ENCODE measurements at regions not wholly inside any gene's neighbourhood (a gene's known extent, or its start where the extent isn't known, plus 50 kb on each side); places are given as distances from the start of the nearest gene placed in this dataset.
"Not testable (repeated sequence)": the region's sequence is repeated elsewhere in the genome, so short reads cannot be mapped to it uniquely, and the experiment has no call there.

DNA sequence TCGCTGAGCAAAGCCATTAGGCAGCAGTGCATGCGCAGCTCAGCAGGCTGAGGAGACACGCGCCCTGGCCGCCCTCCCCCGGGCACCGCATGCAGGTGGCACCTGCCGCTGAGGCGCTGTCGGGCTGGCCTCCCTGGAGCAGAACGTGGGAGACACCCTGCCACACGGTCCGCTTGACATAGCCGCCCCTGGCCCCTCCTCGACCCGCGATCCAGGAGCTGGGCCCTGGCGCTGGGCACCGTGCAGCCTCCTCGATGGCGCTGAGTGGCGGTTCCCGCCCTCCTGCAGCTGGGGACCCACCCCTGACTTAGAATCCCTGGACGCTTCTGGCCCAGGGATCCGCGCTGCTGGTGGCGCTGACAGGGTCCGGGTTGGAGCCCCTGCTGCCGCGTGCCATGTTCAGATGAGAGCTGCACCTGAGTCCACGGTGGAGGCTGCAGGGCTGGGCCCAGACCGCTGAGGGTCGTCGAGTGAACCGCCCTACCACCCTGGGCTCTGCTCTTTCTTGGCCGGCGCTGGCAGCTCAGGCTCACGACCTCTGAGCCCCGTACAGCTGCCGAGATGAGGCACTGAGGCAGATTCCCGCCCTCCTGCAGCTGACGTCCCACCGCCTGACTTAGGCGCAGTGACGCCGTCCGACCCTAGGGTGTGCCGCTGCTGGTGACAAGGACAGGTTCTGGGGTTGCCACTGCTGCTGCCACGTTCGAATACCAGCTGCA lies 116.8 kb downstream of the OR13A1 start:
- peak; percentile 31 for DNase-seq

DNA sequence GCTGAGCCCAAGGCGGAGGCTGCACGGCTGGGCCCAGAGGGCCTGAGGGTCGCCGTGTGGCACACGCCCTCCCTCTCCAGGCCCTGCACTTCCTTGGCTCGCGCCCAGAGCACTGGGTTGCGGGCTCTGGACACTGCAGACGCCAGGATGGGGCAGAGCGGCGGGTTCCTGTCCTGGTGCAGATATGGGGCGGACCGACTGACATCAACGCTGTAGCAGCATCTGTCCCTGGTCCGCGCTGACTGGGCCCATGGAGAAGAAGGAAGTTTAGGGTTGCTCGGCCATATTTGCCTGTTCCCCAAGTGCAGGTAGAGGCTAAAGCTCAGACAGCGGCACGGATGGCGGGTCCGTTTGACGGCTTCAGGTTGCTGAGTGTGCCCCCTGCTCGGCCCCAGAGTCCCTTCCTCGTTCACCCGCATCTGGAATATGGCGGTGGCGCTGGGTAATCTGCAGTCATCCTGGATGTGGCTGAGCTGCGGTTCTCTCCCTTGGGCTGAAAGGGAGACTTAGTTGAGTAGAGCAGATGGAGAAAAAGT lies 116.1 kb downstream of the OR13A1 start:
- DNase-seq = no peak

DNA sequence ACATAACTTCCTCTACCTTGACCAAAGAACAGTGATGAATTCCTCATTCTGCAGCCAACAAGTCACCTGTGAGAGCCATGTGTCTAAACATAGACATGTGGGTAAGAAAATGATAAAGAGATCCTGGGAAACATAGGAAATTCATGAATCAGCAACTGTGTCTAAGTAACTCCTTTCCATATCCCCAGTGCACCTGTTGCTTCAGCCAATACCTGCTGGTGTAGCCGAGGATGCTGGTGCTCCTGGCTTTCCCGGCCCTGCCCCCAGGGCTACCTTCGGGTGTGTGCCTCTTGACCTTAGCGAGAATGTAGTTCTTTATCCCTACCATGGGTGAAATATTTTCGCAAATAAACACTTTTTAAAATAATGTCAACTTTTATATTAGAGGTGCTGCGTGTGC lies 114.1 kb downstream of the OR13A1 start:
- no peak for DNase-seq

DNA sequence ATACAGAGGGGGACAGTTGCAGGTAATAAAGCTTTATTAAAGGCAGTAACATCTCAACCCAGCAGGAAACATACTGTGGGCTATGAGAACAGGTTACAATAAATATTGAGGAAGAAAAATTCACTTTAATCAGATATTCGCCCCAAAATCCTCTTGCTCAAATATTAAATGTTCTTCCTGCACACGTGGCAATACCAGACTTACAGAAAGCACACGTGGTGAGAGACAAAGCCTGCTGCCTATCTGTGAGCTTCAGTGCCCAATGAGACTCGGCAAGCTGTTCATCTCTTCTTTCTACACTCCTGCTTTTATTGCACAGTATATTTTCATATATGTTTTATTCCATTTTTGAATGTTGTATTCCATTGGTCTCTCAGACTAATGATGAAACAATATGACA lies 113.2 kb downstream of the OR13A1 start:
- no peak for DNase-seq

DNA sequence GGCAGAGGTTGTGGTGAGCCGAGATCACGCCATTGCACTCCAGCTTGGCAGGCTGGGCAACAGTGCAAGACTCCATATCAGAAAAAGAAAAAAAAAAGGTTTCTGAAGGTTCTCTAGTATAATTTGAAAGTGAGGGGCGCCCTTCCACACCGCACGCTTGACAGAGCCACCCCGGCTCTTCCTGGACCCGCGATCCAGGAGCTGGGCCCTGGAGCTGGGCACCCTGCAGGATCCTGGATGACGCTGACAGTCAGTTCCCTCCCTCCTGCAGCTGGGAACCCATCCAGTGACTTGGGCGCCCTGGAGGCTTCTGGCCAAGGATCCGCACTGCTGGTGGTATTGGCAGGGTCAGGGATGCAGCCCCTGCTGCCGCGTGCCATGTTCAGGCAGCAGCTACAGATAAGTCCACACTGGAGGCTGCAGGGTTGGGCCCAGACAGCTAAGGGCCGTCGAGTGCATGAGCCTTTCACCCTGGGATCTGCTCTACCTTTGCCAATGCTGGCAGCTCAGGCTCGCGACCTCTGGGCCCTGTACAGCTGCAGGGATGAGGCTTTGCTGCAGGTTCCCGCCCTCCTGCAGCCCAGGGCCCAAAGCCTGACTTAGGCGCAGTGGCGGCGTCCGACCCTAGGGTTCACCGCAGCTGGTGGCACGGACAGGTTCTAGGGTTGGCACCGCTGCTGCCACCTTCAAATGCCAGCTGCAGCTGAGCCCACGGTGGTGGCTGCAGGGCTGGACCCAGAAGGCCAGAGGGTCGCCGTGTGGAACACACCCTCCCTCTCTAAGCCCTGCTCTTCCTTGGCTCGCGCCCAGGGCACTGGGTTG lies 110.2 kb downstream of the OR13A1 start:
- no peak for DNase-seq

DNA sequence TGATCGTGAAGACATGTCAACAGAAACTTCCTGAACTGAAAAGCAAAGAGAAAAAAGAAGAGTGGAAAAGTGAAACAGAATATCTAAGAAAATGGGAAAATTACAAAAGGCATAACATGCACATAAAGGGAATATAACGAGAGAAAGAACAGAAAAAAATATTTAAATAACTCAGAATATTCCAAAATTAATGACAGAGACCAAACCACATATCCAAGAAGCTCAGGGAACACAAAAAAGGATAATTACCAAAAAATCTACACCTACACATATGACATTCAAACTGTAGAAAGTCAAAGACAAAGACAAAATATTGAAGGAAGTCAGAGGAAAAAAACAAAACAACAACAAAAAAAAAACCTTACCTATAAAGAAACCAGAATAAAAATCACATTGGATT lies 105.5 kb downstream of the OR13A1 start:
- DNase-seq = no peak

DNA sequence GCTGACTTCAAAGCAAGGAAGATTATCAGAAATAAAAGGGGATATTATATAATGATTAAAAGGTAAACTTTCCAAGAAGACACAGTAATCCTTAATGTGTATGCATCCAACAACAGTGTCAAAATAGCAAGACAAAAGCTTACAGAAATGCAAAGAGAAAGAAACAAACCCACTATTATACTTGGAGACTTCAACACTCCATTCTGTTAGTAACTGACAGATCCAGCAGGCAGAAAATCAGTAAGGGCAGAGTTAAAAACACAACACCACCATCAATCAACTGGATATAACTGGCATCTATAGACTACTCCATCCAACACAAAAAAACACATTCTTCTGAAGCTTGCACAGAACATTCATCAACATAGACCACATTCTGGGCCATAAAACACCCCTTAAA lies 103.8 kb downstream of the OR13A1 start:
- DNase-seq = no peak

DNA sequence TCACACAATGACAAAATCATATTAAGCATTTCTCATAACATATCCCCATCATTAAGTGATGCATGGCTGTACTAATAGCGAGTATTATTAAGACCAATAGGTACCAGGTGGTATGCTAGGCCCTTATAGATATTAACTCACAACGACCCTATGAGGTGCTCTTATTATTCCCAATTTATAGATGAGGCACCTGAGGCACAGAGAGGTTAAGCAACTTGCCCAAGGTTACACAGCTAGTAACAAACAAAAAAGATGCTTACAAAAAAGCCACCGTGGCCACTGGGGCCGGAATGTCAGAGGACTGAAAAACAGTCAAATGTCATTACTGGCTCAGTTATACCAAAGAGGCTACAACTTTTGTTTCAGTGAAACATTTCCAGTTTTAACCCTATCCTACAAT lies 96.0 kb downstream of the OR13A1 start:
- no peak for DNase-seq

DNA sequence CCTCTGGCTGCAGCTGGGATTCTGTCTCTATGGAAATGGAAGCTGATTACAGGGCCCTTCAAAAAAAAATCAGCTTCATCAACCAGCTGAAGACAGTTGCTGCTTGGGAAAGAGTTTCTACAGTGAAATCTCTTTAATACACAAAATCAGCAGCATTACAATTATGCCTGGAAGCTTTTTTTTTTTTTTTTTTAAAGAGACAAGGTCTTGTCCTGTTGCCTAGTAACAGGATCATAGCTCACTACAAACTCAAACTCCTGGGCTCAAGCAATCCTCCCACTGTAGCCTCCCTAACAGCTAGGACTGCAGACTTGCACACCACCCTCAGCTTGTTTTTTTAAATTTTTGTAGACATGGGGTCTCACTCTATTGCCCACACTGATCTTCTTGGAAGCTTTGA lies 94.5 kb downstream of the OR13A1 start:
- DNase-seq = no peak

DNA sequence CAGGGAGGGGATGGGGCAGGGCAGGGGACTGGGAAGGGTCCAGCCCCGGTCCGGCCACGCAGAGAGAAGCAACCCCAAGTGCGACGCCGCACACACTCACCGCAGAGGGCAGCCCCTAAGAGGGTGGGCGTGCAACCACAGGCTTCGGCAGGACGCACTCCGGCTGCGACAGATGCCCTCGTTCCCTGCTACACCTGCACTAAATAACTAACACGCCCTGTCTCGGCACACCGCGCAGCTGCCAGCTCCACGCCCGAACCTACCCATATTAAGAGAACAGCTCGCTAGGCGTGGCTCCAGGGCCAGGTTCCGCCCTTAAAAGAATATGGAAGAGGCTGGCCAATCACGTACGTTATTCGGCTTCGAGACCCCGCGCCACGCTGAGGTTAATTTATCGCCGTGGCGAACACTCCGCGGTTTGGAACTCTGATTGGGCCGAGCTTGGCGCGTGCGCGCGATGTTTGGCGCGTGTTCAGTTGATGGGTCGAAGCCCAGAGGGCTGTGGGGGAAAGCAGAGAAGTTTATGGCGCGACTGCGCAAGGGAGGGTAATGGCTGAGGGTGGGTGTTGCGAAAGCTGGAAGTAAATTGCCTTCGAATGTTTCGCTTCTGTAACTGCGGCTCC lies 91.1 kb downstream of the OR13A1 start:
- DNase-seq = no peak

DNA sequence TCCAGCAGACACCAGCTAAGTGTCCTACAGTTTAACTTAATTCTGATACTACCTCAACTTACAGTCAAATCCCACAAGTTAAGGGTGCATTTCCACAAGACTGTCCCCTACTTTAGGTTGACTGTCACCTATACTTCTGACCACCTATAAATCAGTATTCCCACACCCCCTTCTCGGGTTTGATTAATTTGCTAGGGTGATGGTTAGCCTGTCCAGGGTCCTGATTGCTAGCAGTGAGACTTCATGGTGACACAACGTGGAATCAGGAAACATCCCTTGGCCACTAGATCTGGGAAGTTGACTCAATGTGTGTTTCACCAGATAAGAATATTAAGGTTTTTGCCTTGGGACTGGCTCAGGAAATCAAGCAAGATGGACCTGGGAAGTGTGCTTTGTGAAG lies 88.4 kb downstream of the OR13A1 start:
- DNase-seq = no peak

DNA sequence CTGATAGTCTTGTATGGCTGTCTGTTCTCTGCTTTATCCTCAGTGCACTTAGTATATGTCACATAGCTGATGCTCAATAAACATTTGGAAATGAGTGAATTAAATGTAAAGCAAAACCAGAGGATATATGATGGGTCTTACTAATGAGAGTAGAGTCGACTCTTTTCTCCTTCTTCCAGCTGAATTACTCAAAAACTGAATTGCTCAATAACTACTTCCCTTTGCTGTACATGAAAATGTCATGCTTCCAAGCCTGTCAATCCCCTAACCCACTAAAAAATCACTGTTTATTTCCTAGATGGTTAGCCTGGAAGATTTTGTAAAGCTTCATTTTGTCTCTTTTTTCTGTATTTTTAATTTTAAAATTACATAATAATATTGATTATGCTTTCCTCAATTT lies 88.0 kb downstream of the OR13A1 start:
- DNase-seq = no peak

DNA sequence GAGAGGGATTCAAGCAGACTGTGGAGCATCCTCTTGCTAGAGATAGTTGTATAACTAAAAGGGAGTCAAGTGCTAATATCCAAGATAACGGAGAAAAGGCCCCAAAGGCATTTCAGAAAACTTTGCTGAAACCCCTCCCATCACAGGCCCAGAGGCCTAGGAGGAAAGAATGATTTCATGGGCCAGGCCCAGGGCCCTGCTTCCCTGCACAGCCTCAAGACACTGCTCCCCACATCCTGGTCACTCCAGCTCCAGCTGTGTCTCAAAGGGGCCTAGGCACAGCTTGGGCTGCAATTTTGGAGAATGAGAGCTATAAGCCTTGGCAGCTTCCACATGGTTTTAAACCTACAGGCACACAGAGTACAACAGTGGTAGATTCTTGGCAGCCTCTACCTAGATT lies 85.6 kb downstream of the OR13A1 start:
- DNase-seq = no peak

DNA sequence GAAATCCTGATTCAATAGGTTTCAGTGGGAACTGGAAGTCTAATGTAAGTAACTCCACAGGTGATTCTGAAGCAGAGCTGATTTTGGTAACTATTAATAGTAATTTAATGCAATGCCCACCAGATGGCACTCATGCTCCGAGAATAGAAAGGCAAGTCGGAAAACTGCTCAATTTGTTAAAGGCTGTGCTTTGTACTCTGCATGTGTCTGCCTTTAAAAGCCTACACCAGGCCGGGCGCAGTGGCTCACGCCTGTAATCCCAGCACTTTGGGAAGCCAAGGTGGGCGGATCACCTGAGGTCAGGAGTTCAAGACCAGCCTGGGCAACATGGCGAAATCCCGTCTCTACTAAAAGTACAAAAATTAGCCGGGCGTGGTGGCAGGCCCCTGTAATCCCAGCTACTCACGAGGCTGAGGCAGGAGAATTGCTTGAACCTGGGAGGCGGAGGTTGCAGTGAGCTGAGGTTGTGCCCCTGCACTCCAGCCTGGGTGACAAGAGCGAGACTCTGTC lies 80.1 kb downstream of the OR13A1 start:
- peak; percentile 31 for DNase-seq

DNA sequence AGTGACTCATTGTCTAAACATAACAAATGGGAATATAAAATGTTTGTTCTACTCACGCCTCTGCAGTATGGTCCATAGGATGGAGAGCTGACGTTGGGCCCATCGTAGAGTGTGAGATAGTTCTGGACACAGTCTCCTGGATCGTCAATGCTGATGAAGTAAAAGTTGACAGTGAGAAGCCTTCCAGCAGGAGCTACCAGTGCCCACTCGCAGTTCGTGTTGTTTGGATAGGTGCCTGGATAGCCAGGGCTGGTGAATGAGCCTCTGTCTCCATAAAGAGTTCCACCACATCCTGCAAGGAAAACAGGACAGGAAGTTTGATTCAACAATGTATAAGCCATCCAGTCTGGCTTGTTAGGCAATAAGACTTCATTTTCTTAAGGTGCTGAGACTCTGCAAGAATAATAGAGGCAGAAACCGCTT lies 79.6 kb downstream of the OR13A1 start:
- no peak for DNase-seq

DNA sequence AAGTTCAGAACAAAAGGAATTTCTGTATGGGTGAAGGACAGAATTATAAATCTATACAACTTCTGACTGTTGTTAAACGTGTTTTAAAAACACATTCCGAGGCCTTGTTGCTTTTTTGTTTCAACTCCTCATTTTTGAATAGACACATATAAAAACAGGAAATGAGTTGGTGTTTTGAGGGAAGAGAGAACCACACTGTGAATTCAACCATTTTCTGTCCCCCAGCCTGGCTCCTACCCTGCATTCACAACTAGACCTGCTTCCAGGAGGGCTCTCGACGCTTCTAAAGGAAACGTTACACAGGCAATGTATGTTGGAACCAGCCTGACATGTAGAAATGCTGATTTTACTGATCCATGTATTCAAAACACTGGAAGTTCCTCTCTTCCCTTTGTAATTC lies 76.5 kb downstream of the OR13A1 start:
- DNase-seq = no peak

DNA sequence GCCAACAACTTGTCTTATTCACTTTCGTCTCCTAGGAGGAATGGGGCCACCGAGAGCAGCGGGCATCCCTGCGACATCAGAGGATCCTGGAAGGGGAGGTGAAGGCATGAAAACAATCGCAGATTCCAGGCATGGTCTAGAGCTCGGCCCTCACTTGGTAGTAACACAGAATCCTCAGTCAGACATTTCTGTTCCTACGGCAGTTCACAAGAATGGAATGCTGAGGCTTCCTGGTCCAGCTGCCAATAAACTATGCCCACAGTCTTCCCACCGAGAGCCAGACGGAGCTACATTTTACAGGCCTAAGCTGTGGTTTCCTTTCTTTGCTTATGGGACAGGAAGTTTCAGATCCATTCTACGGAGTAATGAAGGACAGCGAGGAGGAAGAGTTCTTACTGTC lies 75.8 kb downstream of the OR13A1 start:
- no peak for DNase-seq

DNA sequence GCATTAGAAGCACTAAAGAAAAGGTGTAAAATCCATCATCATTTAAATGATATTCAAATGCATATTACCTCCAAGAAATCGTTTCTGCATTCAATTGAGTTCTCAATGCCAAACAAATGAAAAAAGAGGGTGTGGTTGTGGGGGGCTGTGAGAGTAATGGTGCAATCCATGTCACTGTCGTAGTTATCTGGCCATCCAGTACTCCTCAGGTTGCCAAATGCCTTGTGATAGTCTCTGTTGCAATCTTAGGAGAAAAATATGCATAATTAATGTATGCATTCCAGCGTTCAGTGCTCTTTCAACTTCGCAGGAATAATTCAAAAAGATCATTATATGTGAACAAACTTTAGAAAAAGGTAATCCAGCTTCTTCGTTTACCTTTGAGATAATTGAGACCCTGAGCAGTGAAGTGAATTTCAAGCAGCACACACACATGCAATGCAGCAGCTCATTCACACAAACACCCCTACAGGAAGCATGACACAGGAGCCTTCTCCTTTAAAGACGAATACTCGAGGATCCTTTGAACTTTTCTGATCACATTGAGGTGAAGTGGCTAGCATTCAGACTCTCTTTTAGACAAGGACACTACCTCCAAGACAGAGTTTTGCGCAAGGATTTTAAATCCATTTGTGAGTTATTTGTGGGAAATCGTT lies 73.4 kb downstream of the OR13A1 start:
- no peak for DNase-seq

DNA sequence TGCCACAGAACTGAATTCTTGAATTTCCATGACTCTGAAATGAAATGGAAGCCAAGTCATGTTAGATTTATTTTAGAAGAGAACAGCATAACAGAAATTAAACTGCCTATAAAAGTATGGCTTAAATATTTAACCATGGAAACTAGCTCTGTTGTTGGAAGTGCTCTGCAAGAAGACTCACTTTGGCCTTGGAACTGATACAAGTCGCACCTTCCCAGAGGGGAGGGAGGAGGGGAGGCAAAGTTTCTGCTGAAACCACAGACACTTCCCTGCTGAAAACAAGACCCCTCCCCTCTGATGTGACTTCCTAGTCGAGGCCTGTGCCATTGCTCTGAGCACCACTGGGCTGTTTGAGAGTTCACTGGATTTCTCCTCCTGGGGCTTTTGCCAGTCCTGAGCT lies 72.1 kb downstream of the OR13A1 start:
- no peak for DNase-seq

DNA sequence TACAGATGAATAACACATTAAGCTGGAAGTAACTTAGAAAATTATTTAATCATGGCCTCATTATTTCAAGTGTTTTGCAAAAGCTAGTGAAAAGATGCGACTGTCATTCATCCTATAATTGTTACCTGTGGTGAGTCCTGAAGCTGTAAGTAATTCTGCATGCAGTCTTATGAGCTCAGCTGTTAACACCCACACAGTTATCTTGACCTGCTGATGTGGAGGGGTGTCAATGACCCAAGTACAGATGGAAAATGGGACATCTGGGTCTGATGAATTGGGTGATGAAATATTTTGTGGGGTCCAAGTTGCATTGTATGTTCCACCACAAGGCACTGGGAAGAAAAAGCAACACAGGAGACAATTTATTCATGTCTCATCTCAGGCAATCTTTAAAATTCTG lies 68.9 kb downstream of the OR13A1 start:
- no peak for DNase-seq

DNA sequence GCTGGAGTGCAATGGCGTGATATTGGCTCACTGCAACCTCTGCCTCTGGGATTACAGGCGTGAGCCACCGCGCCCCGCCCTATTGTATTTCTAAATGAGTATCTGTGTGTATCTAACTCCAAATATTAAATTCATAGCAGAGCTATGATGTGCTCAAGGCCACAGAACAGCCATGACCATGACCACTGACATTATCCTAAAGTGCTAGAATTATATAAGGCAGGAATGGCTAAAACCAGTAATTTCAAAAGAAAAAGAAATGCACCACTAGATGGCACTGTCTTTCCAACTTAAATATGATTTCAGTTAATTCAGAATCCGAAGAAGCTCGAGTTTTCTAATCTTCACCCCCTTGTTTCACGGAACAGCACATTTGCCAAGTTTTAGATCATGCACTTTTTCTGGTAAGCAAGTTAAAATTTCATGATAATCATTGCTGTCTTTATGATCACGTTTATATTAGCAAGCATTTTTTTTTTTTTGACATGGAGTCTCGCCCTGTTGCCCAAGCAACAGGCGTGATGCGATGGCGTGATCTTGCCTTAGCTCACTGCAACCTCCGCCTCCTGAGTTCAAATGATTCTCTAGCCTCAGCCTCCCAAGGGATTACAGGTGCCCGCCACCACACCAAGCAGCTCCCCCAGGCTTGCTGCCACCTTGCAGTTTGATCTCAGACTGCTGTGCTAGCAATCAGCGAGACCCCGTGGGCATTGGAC lies 65.3 kb downstream of the OR13A1 start:
- DNase-seq = peak; percentile 57

DNA sequence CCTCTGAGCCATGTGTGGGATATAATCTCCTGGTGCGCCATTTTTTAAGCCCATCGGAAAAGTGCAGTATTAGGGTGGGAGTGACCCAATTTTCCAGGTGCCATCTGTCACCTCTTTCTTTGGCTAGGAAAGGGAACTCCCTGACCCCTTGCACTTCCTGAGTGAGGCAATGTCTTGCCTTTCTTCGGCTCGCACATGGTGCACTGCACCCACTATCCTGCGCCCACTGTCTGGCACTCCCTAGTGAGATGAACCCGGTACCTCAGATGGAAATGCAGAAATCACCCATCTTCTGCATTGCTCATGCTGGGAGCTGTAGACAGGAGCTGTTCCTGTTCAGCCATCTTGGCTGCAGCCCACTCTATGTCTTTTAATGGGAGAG lies 64.7 kb downstream of the OR13A1 start:
- DNase-seq = not testable (repeated sequence)
